NCI-H1694 (cell line): ENCODE measurements at regions not wholly inside any gene's neighbourhood (a gene's known extent, or its start where the extent isn't known, plus 50 kb on each side); places are given as distances from the start of the nearest gene placed in this dataset.
"Not testable (repeated sequence)": the region's sequence is repeated elsewhere in the genome, so short reads cannot be mapped to it uniquely, and the experiment has no call there.

ENCODE experiments used
- DNase-seq: peaks from one replicate; lab custom pipeline; 2025; lab: John Stamatoyannopoulos, UW

DNA sequence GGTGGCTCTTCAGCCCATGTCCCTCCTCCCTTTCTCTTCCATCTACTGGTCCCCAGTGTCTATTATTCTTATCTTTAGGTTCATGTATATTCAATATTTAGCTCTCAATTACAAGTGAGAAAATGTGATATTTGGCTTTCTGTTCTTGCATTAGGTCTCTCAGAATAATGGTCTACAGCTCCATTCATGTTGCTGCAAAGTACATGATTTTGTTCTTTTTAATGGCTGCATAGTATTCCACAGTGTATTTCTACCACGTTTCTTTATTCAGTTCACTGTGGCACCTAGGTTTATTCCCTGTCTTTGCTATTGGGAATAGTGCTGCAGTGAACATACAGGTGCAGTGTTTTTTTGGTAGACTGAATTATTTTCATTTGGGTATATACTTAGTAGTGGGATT is 1308.8 kb downstream of the EFNA5 start:
- DNase-seq = no peak

DNA sequence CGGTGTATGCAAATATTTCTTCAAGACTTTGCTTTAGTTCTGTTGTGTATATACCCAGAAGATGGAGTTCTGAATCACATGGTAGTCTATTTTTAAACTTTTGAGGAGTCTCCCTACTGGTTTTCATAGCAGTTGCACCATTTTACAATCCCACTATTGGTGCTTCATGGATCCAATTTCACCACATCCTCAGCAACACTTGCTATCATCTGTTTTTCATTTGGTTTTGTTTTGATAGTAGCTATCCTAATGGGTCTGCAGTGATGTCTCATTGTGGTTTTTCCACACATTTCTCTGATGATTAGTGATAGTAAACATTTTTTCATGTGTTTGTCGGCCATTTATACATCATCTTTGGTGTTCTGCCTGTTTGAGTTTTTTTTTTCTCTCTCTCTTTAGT is 1339.3 kb downstream of the EFNA5 start:
- no peak for DNase-seq

DNA sequence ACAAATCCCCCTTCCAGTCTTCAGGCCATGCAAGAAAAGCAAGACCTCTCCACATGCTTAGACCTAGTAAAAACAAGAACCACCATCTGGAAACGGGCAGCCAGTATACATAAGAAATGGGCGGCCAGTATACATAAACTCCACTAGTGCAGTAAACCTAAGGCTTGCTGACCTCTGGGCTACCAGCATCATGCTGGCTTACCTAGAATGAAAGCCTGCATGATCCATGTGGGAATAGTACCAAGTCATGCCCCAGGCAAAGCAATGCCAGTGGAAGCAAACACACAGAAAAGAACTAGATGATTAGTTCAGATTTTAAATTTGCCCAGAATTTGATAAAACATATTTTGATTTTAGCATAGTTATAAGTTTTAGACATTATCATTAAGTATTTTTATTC is 1346.4 kb downstream of the EFNA5 start:
- DNase-seq = no peak

DNA sequence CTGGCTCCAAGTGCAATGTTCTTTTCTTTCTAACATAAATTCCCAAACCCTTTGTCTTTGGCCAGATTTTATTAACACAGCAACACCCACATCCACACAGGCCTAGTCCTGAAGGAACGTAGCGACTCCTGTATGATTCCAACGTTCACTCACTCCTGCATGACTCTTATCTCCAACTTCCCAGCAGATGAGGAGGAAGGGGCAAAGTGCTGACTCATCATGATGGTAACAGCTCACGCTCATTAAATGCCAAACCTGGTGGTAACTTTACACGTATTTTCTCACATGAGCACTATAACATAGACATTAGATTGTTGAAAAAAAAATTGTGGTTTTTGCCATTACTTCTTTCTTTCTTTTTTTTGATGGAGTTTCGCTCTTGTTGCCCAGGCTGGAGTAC is 1349.5 kb downstream of the EFNA5 start:
- DNase-seq = no peak

DNA sequence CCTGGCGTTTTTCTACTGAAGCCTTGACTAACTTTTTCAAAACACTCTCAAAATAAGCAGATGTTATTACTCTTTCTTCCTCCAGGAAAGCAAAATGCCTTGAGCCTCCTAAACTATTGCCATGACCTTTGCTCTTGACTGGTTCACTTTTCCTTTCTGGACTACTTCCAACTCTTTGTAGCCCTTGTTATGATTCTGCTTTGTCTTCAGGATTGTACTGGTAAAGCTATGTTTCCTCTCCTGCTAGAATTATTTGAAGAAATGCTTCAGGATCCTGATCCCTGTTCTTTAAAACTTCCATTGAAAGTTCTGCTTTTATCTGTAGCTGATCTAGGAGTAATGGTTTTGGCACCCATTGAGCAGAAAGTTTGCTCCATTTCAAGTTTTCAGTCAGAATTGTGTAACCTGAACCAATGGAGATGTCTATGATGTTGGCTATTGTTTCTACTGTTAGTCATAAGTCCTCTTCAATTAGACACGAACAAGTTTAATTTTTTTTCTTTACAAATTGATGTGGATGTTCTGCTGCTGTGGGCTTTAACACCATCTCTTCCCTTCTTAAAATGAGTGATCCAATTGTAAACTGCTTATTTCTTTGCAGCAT is 1356.4 kb downstream of the EFNA5 start:
- no peak for DNase-seq

DNA sequence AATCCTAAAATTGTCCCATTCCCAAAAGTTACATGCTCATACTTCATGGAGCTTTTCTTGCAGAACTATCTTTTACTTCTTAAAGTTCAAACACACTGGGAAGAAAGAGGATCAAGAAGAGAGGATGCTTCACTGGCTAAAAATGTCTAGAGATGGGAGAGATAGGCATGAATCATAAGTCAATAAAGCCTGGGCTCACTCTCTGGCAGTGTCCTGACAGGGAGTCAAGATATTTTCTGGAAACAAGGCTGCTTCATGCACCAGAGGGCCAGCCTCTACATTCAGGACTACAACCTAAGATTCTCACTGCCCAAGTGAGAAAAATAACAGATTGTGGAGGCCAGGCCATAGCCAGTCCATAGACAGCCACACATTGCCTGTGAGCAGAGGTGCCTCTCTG is 1358.4 kb downstream of the EFNA5 start:
- no peak for DNase-seq

DNA sequence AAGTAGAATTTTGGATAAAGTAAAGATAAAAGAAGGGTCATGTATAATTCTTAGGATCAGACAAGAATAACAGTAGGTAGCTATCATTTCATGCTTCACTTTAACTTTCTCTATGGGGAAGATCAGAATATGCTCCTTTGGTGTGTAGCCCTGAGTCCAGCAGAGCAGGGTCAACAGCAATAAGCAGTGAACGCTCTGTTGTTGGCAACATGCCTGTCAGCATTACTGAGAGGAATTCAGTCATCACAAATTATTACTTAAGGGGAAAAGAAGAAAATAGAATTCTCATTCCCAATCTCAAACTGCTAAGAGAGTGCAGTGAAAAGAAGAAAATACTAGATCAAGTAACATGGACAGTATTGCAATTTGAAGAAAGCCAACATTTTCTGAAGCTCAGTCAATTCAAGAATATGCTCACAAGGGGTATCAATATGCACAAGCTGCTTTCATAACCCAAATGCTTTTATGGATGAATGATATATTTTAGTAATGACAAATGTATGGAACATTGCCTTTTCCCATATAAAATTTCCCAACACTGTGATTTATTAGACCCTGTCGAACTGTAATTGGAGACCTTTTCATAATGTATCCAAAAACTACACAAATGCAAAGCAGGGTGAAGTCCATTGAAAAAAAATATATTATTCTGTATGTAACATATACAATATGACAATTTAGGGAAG is 1359.4 kb downstream of the EFNA5 start:
- no peak for DNase-seq

DNA sequence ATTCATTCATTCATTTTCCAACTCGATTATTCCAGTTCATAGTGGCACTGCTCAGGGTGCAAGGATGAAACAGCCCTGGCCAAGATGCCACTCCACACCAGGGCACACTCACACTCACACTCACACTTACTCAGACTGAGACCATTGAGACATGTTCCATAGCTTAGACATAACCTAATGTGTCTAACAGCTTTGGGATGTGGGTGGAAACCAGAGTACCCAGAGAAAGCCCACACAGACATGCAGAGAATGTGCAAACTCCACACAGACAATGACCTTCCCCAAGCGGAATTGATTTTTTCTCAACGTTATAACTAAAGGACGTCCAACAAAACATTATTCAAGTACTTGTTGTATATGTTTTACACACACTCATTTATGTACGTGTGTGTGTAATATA is 1363.5 kb downstream of the EFNA5 start:
- DNase-seq = no peak

DNA sequence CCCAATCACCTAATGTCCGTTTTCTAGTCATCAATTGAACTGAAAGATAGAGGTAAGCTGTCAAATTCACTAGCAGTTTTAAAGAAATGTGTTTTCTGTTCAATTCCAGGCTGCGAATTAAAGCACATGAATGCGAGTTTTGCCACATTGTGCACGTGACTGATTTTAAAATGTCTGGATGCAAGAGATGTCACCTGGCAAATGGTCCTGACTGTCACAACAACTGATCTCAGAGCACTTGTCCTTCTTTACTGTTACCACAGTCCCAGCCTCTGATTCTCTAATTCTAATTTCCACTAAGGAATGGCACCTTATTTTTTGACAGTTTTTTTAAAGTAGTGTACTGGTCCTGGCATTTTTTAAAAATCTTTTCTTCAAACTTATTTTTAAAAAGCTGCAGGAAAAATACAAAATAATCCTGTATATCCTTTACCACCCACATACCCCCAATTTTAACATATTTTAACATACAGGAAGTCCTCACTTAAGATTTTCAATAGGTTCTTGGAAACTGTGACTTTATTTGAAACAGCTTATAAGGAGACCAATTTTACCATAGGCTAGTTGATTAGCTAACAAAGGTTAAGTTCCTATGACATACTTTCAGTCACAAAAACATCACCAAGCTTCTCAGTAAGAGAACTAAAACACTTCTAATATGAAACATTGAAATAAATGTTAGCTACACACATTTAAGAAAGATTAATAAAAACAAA is 1364.3 kb downstream of the EFNA5 start:
- no peak for DNase-seq

DNA sequence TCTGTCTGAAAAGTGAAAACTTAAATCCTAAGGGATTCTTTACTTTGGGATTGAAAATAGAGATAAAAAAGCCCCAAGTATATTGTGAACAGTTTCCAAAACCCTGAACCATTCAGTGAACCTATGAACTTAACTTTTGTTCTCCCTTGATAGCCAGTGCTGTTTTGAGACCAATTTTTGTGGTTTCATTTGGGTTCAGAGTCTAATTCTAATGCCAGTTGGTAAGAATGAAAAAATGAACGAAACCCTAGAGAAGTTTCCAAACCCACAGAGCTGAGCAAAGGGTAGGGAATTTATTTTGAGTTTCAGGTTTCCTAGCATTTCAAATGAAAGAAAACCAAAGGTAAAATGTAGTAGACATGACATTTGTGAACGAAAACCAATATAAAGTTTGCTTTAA is 1366.8 kb downstream of the EFNA5 start:
- no peak for DNase-seq

DNA sequence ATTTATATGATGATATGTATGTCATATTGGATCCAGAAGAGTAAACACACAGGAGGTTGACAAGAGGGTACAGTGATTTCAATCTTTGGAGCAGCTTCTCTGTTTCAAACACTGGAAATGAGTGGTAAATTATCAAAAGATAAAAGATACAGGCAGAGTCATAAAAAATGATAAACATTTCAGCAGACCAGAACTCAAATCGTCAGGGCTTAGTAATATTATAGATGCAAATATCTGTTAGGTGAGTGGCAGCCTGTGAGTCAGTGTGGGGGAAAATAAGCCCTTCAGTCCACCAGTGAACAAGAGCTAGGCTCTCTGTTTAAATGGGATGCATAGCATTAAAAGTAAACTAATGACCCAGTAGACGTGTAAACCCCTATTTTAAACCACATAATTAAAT is 1378.1 kb downstream of the EFNA5 start:
- DNase-seq = no peak

DNA sequence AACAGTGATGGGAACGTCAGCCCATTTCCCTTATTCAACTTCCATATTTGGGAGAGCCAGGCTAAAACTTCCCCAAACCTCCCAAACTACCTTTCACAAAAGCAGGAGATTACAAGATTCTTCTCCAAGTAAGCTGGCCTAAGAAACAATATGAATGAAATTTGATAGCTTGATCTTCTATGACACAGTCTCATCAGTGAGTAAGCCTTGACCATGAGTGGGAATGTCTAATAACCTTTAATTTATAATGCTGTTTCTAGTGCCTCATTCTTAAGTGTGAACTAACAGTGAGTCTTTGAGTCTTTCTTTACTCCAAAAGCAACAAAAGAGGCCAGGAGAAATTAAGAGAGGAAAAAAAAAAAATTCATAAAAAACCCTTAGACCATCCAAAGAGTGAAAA is 1379.9 kb downstream of the EFNA5 start:
- DNase-seq = no peak

DNA sequence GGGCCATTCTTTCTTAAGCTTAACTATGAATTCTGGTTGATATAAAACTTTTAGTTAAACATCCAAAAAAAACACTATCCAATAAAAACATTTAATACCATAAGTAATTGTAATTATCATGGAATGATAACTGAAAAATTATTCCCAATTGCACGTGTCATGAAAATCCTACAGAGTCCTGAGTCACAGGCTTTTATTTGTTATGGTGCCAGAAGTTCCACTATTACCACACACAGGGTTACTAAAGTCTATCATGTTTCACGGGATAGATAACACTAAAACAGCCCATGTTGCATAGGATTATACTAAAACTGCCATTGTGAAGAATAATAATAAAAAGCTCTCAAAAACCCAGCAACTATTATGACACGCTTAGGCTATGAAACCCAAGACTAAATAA is 1381.8 kb downstream of the EFNA5 start:
- no peak for DNase-seq

DNA sequence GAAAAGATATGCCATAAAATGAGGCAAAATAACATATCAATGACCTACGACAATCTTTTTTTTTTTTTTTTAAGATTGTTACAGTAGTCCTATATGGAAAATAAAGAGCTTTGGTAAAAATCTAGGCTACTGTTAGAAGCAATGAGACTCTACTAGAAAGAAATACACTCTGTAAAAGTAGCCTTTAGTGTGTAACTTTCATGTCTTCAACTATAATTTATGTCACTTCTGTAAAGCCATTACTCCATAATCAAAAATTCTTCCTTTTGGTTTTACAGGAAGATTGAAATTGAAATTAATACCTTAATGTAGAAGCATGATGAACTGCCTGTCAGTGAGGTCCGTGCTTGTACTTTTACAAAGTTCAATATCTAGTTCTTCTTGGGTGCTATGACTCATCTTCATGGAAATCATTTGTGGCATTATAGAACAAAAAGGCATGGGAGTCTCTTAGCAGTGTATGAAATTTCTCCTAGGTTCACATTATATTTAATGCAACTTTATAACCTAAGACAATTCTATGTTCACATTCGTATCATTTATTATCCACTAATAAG is 1393.1 kb downstream of the EFNA5 start:
- no peak for DNase-seq

DNA sequence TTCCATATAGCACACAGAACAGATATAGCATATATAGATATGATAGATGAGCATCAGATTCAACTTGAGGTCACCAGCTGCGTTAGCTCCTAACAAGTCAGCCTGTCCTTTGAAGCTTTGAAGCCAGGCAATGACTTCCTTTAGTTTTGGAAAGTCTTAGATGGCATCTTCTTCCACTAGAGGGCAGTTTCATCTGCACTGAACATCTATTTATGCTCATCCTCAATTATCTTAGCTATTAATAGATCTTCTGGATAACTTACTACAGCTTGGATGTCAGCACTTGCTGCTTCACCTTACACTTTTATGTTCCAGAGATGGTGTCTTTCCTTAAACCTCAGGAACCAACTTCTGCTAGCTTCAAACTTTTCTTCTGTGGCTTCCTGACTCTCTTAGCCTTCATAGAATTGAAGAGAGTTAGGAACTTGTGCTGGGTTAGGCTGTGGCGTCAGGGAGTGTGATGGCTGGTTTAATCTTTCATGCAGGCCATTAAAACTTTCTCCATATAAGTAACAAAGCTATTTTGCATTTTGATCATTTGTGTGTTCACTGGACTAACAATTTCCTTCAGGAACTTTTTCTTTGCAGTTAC is 1401.4 kb downstream of the EFNA5 start:
- no peak for DNase-seq

DNA sequence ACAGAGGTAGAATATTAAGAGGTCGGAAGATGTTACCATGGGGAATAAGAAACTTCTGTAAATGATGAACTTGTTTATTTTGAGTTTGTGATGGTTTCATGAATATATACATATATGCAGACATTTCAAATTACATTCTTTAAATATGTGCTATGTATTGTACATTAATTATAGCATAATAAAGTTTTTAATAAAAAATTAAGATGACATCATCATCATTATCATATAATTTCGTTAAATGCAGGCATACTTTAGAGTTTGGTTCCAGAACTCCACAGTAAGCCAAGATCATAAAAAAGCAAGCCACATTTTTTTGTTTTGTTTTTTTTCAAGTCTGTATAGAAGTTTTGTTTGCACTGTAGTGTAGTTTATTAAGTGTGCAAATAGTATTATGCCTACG is 1403.5 kb downstream of the EFNA5 start:
- no peak for DNase-seq

DNA sequence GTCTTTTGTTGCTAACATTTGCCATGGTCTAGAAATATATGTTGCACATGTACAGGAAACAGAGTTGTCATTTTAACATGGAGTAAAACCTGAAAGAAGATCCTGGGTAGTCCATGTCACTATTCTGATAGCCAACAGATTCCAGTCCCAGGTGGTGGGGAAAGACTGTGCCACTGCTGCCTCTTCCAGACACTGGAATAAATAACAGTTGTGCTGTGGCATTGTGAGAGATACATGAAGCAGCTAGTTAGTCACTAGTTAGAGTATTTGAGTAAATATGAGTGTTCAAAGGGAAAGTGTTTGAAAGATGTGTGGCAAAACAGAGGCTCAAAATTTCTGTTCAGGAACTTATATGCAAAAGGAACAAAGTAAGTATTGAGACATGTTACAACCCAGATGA is 1408.3 kb downstream of the EFNA5 start:
- DNase-seq = no peak

DNA sequence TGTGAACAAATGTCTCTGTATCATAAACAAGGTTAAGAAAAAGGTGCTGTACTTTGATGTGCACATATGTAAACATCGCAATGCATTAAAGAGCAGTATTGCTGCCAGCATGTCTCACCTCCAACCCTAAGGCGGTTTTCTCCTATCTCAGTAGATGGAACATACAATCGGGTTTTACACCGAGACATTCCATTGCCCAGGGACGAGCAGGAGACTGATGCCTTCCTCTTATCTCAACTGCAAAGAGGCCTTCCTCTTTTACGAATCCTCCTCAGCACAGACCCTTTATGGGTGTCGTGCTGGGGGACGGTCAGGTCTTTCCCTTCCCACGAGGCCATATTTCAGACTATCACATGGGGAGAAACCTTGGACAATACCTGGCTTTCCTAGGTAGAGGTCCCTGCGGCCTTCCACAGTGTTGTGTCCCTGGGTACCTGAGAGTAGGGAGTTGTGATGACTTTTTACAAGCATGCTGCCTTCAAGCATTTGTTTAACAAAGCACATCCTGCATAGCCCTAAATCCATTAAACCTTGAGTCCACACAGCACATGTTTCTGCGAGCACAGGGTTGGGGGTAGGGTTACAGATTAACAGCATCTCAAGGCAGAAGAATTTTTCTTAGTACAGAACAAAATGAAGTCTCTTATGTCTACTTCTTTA is 1411.2 kb downstream of the EFNA5 start:
- DNase-seq = not testable (repeated sequence)

DNA sequence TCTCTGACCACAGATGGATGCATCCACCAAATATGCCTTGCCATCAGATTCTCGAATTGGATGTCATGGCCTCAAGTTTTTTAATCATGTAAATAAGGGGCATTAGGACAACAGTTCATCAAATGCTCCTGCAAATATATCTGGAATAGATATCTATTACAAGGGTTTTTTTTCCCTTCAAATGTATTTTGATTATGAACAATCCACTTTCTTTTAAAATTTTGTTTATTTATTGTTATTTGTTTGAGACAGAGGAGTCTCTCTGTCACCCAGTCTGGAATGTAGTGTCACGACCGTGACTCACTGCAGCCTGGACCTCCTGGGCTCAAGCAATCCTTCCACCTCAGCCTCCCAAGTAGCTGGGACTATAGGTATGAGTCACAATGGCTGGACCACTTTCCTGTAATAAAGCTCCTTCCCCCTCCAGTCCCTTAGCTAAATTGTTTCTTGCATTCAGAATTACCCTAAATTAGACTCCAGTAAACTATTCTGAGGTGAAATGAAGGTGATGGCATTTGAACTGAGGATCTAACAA is 1412.1 kb downstream of the EFNA5 start:
- DNase-seq = no peak

DNA sequence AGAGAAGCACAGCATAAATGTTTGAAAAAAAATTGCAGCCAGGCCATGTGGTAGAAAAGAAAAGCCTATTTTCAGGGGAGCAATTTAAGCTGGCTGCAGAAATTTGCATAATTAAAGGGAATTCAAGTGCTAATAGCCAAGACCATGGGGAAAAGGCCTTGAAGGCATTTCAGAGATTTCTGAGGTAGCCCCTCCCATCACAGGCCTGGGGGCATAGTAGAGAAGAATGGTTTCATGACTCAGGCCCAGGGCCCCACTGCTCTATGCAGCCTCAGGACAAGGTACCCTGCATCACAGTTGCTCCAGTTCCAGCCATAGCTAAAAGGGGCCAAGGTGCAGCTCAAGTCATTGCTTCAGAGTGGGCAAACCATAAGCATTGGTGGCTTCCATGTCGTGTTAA is 1416.0 kb downstream of the EFNA5 start:
- no peak for DNase-seq

DNA sequence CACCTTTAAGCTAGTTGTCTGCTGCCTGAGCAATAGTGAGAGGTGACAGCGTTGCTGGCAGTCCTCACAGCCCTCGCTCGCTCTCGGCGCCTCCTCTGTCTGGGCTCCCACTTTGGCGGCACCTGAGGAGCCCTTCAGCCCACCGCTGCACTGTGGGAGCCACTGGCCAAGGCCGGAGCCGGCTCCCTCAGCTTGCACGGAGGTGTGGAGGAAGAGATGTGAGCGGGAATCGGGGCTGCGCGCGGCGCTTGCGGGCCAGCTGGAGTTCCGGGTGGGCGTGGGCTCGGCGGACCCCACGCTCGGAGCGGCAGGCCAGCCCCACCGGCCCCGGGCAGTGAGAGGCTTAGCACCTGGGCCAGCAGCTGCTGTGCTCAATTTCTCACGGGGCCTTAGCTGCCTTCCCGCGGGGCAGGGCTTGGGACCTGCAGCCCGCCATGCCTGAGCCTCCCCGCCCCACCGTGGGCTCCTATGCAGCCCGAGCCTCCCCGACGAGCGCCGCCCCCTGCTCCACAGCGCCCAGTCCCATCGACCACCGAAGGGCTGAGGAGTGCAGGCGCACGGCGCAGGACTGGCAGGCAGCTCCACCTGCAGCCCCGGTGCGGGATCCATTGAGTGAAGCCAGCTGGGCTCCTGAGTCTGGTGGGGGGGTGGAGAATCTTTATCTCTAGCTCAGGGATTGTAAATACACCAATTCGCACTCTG is 1424.5 kb downstream of the EFNA5 start:
- not testable (repeated sequence) for DNase-seq
